Activated CD4-positive, CD25-positive, alpha-beta regulatory T cell treated with anti-CD3 and anti-CD28 coated beads, Interleukin-2, amount 50 U/mL, for 24 hours (primary cell): ENCODE measurements at regions not wholly inside any gene's neighbourhood (a gene's known extent, or its start where the extent isn't known, plus 50 kb on each side); places are given as distances from the start of the nearest gene placed in this dataset.
"Not testable (repeated sequence)": the region's sequence is repeated elsewhere in the genome, so short reads cannot be mapped to it uniquely, and the experiment has no call there.

Experiments used
- ATAC-seq, 2 donors: fragments of 150-1000 bp; cut with Tn5 transposase; one replicate each; pipeline ENCODE4 v1.10.0; 2021; ENCODE audit warnings: mild to moderate bottlenecking in 1 of 2, moderate library complexity in 1 of 2

GRCh38 chr6:25192590-25193459, 86.3 kb upstream of the CARMIL1 start:
- no peak for ATAC-seq

- no peak for ATAC-seq
Measured at GRCh38 chr6:25193460-25194171, 85.6 kb upstream of the CARMIL1 start.

GRCh38 chr6:25194172-25194678, 84.9 kb upstream of the CARMIL1 start:
- ATAC-seq: no peak

GRCh38 chr6:25196464-25196863, 82.7 kb upstream of the CARMIL1 start:
- no peak for ATAC-seq

GRCh38 chr6:25197111-25197510, 82.1 kb upstream of the CARMIL1 start:
- no peak for ATAC-seq

- ATAC-seq: no peak
Measured at GRCh38 chr6:25199544-25199943, 79.6 kb upstream of the CARMIL1 start.

GRCh38 chr6:25202504-25202903, 76.7 kb upstream of the CARMIL1 start:
- no peak for ATAC-seq

GRCh38 chr6:25205629-25206028, 73.5 kb upstream of the CARMIL1 start:
- ATAC-seq: no peak

- not testable (repeated sequence) for ATAC-seq
Measured at GRCh38 chr6:25207453-25208155, 71.6 kb upstream of the CARMIL1 start.

- no peak for ATAC-seq
Measured at GRCh38 chr6:25215881-25216280, 63.3 kb upstream of the CARMIL1 start.

GRCh38 chr6:25217302-25217701, 61.9 kb upstream of the CARMIL1 start:
- no peak for ATAC-seq

GRCh38 chr6:25217829-25218228, 61.3 kb upstream of the CARMIL1 start:
- ATAC-seq: no peak

GRCh38 chr6:25218346-25218745, 60.8 kb upstream of the CARMIL1 start:
- ATAC-seq: no peak

- no peak for ATAC-seq
Measured at GRCh38 chr6:25219216-25219916, 59.8 kb upstream of the CARMIL1 start.

- no peak for ATAC-seq
Measured at GRCh38 chr6:25219917-25220278, 59.3 kb upstream of the CARMIL1 start.

- ATAC-seq: no peak
Measured at GRCh38 chr6:25220857-25221256, 58.3 kb upstream of the CARMIL1 start.

GRCh38 chr6:25222006-25222678, 57.0 kb upstream of the CARMIL1 start:
- no peak for ATAC-seq

- peak in 1 of 2 donors; percentile 53 for ATAC-seq
Measured at GRCh38 chr6:25223490-25223991, 55.6 kb upstream of the CARMIL1 start.

GRCh38 chr6:25224242-25224641, 54.9 kb upstream of the CARMIL1 start:
- no peak for ATAC-seq

GRCh38 chr6:25227854-25228253, 51.3 kb upstream of the CARMIL1 start:
- no peak for ATAC-seq
